IMR-90 (cell line): ENCODE measurements at regions not wholly inside any gene's neighbourhood (a gene's known extent, or its start where the extent isn't known, plus 50 kb on each side); places are given as distances from the start of the nearest gene placed in this dataset.

Experiments used
- ATAC-seq: fragments of 200-7000 bp; cut with Tn5 transposase; 2 replicates; pipeline ENCODE4 v1.9.1; 2020; ENCODE audit warnings: low read depth, mild to moderate bottlenecking, moderate library complexity
- BruUV-seq: library from RNA; stranded (reverse); fragments of 400-500 nt; replicated peaks from 2 replicates; lab custom pipeline; 2021; lab: Mats Ljungman, UMichigan
- CTCF ChIA-PET: fragments of 300-600 bp; formaldehyde crosslinking; extraction: SDS; loops from one replicate; lab custom pipeline; 2021; ENCODE audit warnings: antibody characterized with exemption; lab: Yijun Ruan, JAX
- POLR2A ChIA-PET: fragments of 300-600 bp; sonication (Branson Sonifier 250); formaldehyde crosslinking; loops from one replicate; lab custom pipeline; 2022; ENCODE audit warnings: antibody characterized with exemption; ENCODE audit not compliant: unreplicated experiment; lab: Charles Lee
- DNase-seq: peaks from one replicate; pipeline ENCODE4 v3.0.0; 2013
- H2AFZ ChIP-seq: replicated peaks from 2 replicates; pipeline ENCODE3; 2013; ENCODE audit warnings: low read length, mild to moderate bottlenecking; ENCODE audit not compliant: poor library complexity
- H2AK5ac ChIP-seq: 2 replicates; pipeline ENCODE4 v1.6.1; 2013; ENCODE audit warnings: low read depth, low read length, inconsistent platforms
- H2AK9ac ChIP-seq: replicated peaks from 2 replicates; pipeline ENCODE3; 2013; ENCODE audit warnings: mild to moderate bottlenecking, low read depth, low read length, moderate library complexity; ENCODE audit not compliant: poor library complexity
- H2BK120ac ChIP-seq: 2 replicates; pipeline ENCODE4 v1.6.1; 2013; ENCODE audit warnings: low read depth, low read length, inconsistent platforms
- H2BK15ac ChIP-seq: 3 replicates; pipeline ENCODE4 v1.6.1; 2013; ENCODE audit warnings: low read depth, low read length, inconsistent platforms
- H2BK20ac ChIP-seq: 2 replicates; pipeline ENCODE4 v1.6.1; 2013; ENCODE audit warnings: low read depth, mild to moderate bottlenecking, inconsistent platforms, low read length, moderate library complexity
- H2BK5ac ChIP-seq: 2 replicates; pipeline ENCODE4 v1.6.1; 2013; ENCODE audit warnings: mild to moderate bottlenecking, low read depth, low read length, inconsistent platforms; ENCODE audit not compliant: poor library complexity, severe bottlenecking
- H3K14ac ChIP-seq: replicated peaks from 2 replicates; pipeline ENCODE4 v1.6.1; 2013; ENCODE audit warnings: low read depth, low read length, inconsistent platforms
- H3K18ac ChIP-seq: 2 replicates; pipeline ENCODE4 v1.6.1; 2013; ENCODE audit warnings: low read depth, low read length, control low read depth
- H3K23ac ChIP-seq: 2 replicates; pipeline ENCODE4 v1.6.1; 2013; ENCODE audit warnings: low read depth, low read length, inconsistent platforms
- H3K27ac ChIP-seq: 2 replicates; pipeline ENCODE4 v1.5.1; 2013; ENCODE audit warnings: mild to moderate bottlenecking, control low read depth, low read length; ENCODE audit not compliant: insufficient read depth
- H3K27me3 ChIP-seq: 2 replicates; pipeline ENCODE4 v1.6.1; 2013; ENCODE audit warnings: low read length; ENCODE audit not compliant: control insufficient read depth, insufficient read depth
- H3K36me3 ChIP-seq: 2 replicates; pipeline ENCODE4 v1.6.1; 2013; ENCODE audit warnings: low read length, mixed read lengths; ENCODE audit not compliant: control insufficient read depth, insufficient read depth
- H3K4ac ChIP-seq: 2 replicates; pipeline ENCODE4 v1.6.1; 2013; ENCODE audit warnings: low read depth, low read length, inconsistent platforms
- H3K4me1 ChIP-seq: 2 replicates; pipeline ENCODE4 v1.6.1; 2013; ENCODE audit warnings: low read length, mixed read lengths; ENCODE audit not compliant: control insufficient read depth, insufficient read depth
- H3K4me2 ChIP-seq: 2 replicates; pipeline ENCODE4 v1.6.1; 2013; ENCODE audit warnings: low read depth, mild to moderate bottlenecking, control low read depth, low read length, moderate library complexity
- H3K4me3 ChIP-seq: 2 replicates; pipeline ENCODE4 v1.5.1; 2013; ENCODE audit warnings: low read depth, mild to moderate bottlenecking, control low read depth, low read length, moderate library complexity; ENCODE audit not compliant: insufficient read depth
- H3K56ac ChIP-seq: 2 replicates; pipeline ENCODE4 v1.6.1; 2013; ENCODE audit warnings: low read length, inconsistent platforms; ENCODE audit not compliant: insufficient read depth; ENCODE audit errors: extremely low read depth
- H3K79me1 ChIP-seq, 2 experiments: 2 replicates each; pipeline ENCODE4 v1.6.1; 2013; ENCODE audit warnings: low read length in 2 of 2, inconsistent platforms in 1 of 2, low read depth in 1 of 2
- H3K9ac ChIP-seq: 2 replicates; pipeline ENCODE4 v1.6.1; 2013; ENCODE audit warnings: low read depth, low read length, control low read depth
- H3K9me1 ChIP-seq: 2 replicates; pipeline ENCODE4 v1.6.1; 2013; ENCODE audit warnings: low read length, inconsistent platforms; ENCODE audit not compliant: insufficient read depth
- H3K9me3 ChIP-seq: 2 replicates; pipeline ENCODE4 v1.6.1; 2013; ENCODE audit warnings: low read length; ENCODE audit not compliant: control insufficient read depth, insufficient read depth
- H4K20me1 ChIP-seq: 2 replicates; pipeline ENCODE4 v1.6.1; 2013; ENCODE audit warnings: low read length, inconsistent platforms; ENCODE audit not compliant: insufficient read depth
- H4K5ac ChIP-seq: 2 replicates; pipeline ENCODE4 v1.6.1; 2013; ENCODE audit warnings: mild to moderate bottlenecking, low read depth, low read length, control low read depth
- H4K8ac ChIP-seq, 2 experiments: 2 replicates each; pipeline ENCODE4 v1.6.1; 2013; ENCODE audit warnings: low read depth in 2 of 2, low read length in 2 of 2, control low read depth in 1 of 2, inconsistent platforms in 1 of 2
- H4K91ac ChIP-seq: 2 replicates; pipeline ENCODE4 v1.6.1; 2013; ENCODE audit warnings: low read depth, low read length, inconsistent platforms; ENCODE audit not compliant: insufficient read depth
- BHLHE40 ChIP-seq: fragments of 150-350 bp; IDR thresholded peaks from 2 replicates; pipeline ENCODE4 v1.6.1; 2016; ENCODE audit warnings: mild to moderate bottlenecking, low read depth, low read length
- CEBPB ChIP-seq: IDR thresholded peaks from 2 replicates; pipeline ENCODE4 v1.6.1; 2012; ENCODE audit warnings: low read depth, low read length, improper control_type of control experiment
- CHD1 ChIP-seq: IDR thresholded peaks from 2 replicates; pipeline ENCODE4 v1.6.1; 2012; ENCODE audit warnings: low read depth, low read length, improper control_type of control experiment
- FOS ChIP-seq: fragments of 150-350 bp; IDR thresholded peaks from 2 replicates; pipeline ENCODE4 v1.6.1; 2016; ENCODE audit warnings: low read depth, low read length
- MAFK ChIP-seq: IDR thresholded peaks from 2 replicates; pipeline ENCODE4 v1.6.1; 2012; ENCODE audit warnings: low read depth, low read length, improper control_type of control experiment
- MAZ ChIP-seq: IDR thresholded peaks from 2 replicates; pipeline ENCODE4 v1.6.1; 2012; ENCODE audit warnings: low read depth, mild to moderate bottlenecking, low read length, improper control_type of control experiment, moderate library complexity, borderline replicate concordance
- MXI1 ChIP-seq: IDR thresholded peaks from 2 replicates; pipeline ENCODE4 v1.6.1; 2012; ENCODE audit warnings: low read depth, mild to moderate bottlenecking, low read length, moderate library complexity, borderline replicate concordance
- NFE2L2 ChIP-seq: fragments of 150-350 bp; IDR thresholded peaks from 2 replicates; pipeline ENCODE4 v1.6.1; 2016; ENCODE audit warnings: low read depth, mild to moderate bottlenecking, low read length
- POLR2A ChIP-seq: IDR thresholded peaks from 2 replicates; pipeline ENCODE4 v1.6.1; 2012; ENCODE audit warnings: mild to moderate bottlenecking, low read depth, low read length
- RAD21 ChIP-seq: IDR thresholded peaks from 2 replicates; pipeline ENCODE4 v1.6.1; 2012; ENCODE audit warnings: low read length, improper control_type of control experiment
- RCOR1 ChIP-seq: IDR thresholded peaks from 2 replicates; pipeline ENCODE4 v1.6.1; 2012; ENCODE audit warnings: mild to moderate bottlenecking, low read length, improper control_type of control experiment; ENCODE audit not compliant: insufficient replicate concordance
- RFX5 ChIP-seq: IDR thresholded peaks from 2 replicates; pipeline ENCODE4 v1.8.0; 2012; ENCODE audit warnings: low read depth, mild to moderate bottlenecking, low read length, moderate library complexity
- SMC3 ChIP-seq: fragments of 150-350 bp; IDR thresholded peaks from 2 replicates; pipeline ENCODE4 v1.6.1; 2016; ENCODE audit warnings: low read depth, mild to moderate bottlenecking, antibody characterized with exemption, low read length, moderate library complexity
- WGBS, 2 experiments: methylation state at CpG; one replicate each; pipeline versions ENCODE4 v1.1.5 to v1.1.7; 2013; ENCODE audit warnings: missing lambda C conversion rate in 2 of 2; ENCODE audit not compliant: insufficient read length in 1 of 2; ENCODE audit errors: extremely low coverage in 2 of 2; 5-methylcytosine and 5-hydroxymethylcytosine counted together
- dilution Hi-C: fragments of 300-500 bp; cut with HindIII; formaldehyde crosslinking; loops from one replicate; pipeline ENCODE4 v1.14.3; 2018; ENCODE audit warnings: low sequenced_read_pairs; ENCODE audit not compliant: unreplicated experiment
- in situ Hi-C: fragments of 300-500 bp; cut with MboI; formaldehyde crosslinking; loops from 3 replicates; pipeline ENCODE4 v1.14.3; 2019; ENCODE audit warnings: low sequenced_read_pairs, inconsistent platforms, mixed read lengths
- intact Hi-C: fragments of 100-400 bp; cut with micrococcal nuclease; formaldehyde crosslinking; loops from 2 replicates; pipeline ENCODE4 v1.10.0; 2022
- TF ChIP-seq, protein P1 (sequence below): conservative IDR thresholded peaks from 2 replicates; pipeline ENCODE4 v1.5.1; 2012; ENCODE audit warnings: mild to moderate bottlenecking, low read depth, low read length, improper control_type of control experiment
- TF ChIP-seq, protein P2 (sequence below): fragments of 150-350 bp; IDR thresholded peaks from 2 replicates; pipeline ENCODE4 v1.6.1; 2017; ENCODE audit warnings: mild to moderate bottlenecking, antibody characterized with exemption, low read length, low read depth
- TF ChIP-seq, protein P3 (sequence below): fragments of 150-350 bp; IDR thresholded peaks from 2 replicates; pipeline ENCODE4 v1.6.1; 2016; ENCODE audit warnings: low read depth, mild to moderate bottlenecking, low read length, moderate library complexity, borderline replicate concordance

DNA sequence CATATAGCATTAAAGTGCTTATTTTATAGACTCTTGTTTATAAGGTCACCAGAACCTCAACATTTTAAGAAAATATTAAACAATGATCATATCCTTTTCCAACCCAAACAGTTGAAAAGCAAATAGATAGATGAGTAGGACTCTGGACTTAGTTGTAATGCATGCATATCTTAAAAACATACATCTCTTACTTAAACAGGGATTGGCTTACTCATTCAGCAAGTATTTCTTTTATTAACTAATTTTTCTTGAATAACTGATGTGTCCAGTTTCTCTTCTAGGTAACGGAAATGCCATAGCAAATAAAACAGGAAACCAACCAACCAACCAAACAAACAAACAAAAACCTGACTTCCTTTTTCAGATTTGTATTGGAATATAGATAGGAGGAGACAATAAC lies 70.9 kb upstream of the NBPF4 start:
- no peaks in the 10 kb centered on the region for H3K36me3 ChIP-seq
- dilution Hi-C loops (no loop called here), intact Hi-C loops (no loop called here), in situ Hi-C loops (no loop called here)
- TF ChIP-seq RFX5 (no peak), NFE2L2 (no peak), FOS (no peak), POLR2A (no peak), CHD1 (no peak), MXI1 (no peak), RCOR1 (no peak), BHLHE40 (no peak), MAZ (no peak), RAD21 (no peak), SMC3 (no peak), CEBPB (no peak), MAFK (no peak)
- TF ChIP-seq, protein P1, sequence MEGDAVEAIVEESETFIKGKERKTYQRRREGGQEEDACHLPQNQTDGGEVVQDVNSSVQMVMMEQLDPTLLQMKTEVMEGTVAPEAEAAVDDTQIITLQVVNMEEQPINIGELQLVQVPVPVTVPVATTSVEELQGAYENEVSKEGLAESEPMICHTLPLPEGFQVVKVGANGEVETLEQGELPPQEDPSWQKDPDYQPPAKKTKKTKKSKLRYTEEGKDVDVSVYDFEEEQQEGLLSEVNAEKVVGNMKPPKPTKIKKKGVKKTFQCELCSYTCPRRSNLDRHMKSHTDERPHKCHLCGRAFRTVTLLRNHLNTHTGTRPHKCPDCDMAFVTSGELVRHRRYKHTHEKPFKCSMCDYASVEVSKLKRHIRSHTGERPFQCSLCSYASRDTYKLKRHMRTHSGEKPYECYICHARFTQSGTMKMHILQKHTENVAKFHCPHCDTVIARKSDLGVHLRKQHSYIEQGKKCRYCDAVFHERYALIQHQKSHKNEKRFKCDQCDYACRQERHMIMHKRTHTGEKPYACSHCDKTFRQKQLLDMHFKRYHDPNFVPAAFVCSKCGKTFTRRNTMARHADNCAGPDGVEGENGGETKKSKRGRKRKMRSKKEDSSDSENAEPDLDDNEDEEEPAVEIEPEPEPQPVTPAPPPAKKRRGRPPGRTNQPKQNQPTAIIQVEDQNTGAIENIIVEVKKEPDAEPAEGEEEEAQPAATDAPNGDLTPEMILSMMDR, result no peak
- TF ChIP-seq, protein P2, sequence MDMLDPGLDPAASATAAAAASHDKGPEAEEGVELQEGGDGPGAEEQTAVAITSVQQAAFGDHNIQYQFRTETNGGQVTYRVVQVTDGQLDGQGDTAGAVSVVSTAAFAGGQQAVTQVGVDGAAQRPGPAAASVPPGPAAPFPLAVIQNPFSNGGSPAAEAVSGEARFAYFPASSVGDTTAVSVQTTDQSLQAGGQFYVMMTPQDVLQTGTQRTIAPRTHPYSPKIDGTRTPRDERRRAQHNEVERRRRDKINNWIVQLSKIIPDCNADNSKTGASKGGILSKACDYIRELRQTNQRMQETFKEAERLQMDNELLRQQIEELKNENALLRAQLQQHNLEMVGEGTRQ, result no peak
- TF ChIP-seq, protein P3, sequence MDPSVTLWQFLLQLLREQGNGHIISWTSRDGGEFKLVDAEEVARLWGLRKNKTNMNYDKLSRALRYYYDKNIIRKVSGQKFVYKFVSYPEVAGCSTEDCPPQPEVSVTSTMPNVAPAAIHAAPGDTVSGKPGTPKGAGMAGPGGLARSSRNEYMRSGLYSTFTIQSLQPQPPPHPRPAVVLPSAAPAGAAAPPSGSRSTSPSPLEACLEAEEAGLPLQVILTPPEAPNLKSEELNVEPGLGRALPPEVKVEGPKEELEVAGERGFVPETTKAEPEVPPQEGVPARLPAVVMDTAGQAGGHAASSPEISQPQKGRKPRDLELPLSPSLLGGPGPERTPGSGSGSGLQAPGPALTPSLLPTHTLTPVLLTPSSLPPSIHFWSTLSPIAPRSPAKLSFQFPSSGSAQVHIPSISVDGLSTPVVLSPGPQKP, result no peak
- H3K27ac ChIP-seq, result no peak overlapping the region
- H2BK120ac ChIP-seq, result no peak overlapping the region
- no peak overlapping the region for H2BK15ac ChIP-seq
- DNase-seq (no peak), ATAC-seq (no peak)
- no peak overlapping the region for H4K91ac ChIP-seq
- H3K9me1 ChIP-seq, result no peaks in the 10 kb centered on the region
- H3K23ac ChIP-seq, result no peak overlapping the region
- H3K56ac ChIP-seq, result no peak overlapping the region
- H3K79me1 ChIP-seq, result no peaks in the 10 kb centered on the region
- no peak overlapping the region for H4K8ac ChIP-seq
- H3K4me1 ChIP-seq, result no peaks in the 10 kb centered on the region
- no peak overlapping the region for H2AK9ac ChIP-seq
- H3K14ac ChIP-seq, result no peak overlapping the region
- ChIA-PET CTCF (no interaction called here), POLR2A (no interaction called here)
- H2AFZ ChIP-seq, result no peak overlapping the region
- H4K20me1 ChIP-seq, result no peaks in the 10 kb centered on the region
- no peaks in the 10 kb centered on the region for H3K9me3 ChIP-seq
- H4K5ac ChIP-seq, result no peak overlapping the region
- no CpG with 5 or more reads among the region's 1 CpG for WGBS, 2 experiments
- no peak overlapping the region for H3K4ac ChIP-seq
- H2BK5ac ChIP-seq, result no peak overlapping the region
- no peak overlapping the region for H3K18ac ChIP-seq
- no peak overlapping the region for H3K9ac ChIP-seq
- BruUV-seq, result no TSS peak
- H3K4me2 ChIP-seq, result no peak overlapping the region
- no peak overlapping the region for H2AK5ac ChIP-seq
- no peaks in the 10 kb centered on the region for H3K27me3 ChIP-seq
- H2BK20ac ChIP-seq, result no peak overlapping the region
- no peak overlapping the region for H3K4me3 ChIP-seq
